ENCODE measurements at regions not wholly inside any gene's neighbourhood (a gene's known extent, or its start where the extent isn't known, plus 50 kb on each side); places are given as distances from the start of the nearest gene placed in this dataset.

- H3K79me2 ChIP-seq (ENCODE audit: insufficient read depth, low read length): no peaks in the 10 kb centered on the region
- no peak overlapping the region for H3K4me3 ChIP-seq (ENCODE audit: insufficient read depth, low read length)
- H3K4me2 ChIP-seq (ENCODE audit: insufficient read depth, low read length): peak overlapping the region; percentile 10
- TF ChIP-seq CTCF (IDR thresholded peaks at IDR 0.05; ENCODE audit: extremely low read depth, low read depth, low read length): no peak
- H3K9me3 ChIP-seq (ENCODE audit: low read depth, low read length): no peaks in the 10 kb centered on the region
- peak; percentile 78 for DNase-seq (ENCODE audit: insufficient read length, low spot score, missing footprints)
- H4K20me1 ChIP-seq (ENCODE audit: insufficient read depth, low read length): no peaks in the 10 kb centered on the region
- peaks cover 19% of the 10 kb centered on the region for H3K4me1 ChIP-seq (ENCODE audit: insufficient read depth, low read length)
- no peaks in the 10 kb centered on the region for H3K36me3 ChIP-seq (ENCODE audit: insufficient read depth, low read length)
- H3K27ac ChIP-seq (ENCODE audit: low read depth, low read length): no peak overlapping the region
- peaks cover 16% of the 10 kb centered on the region for H3K27me3 ChIP-seq (ENCODE audit: insufficient read depth, low read length)
- no peak overlapping the region for H2AFZ ChIP-seq (ENCODE audit: low read length)
Observed at GRCh38 chr9:95383185-95383676, 65.7 kb upstream of the FANCC start.

GRCh38 chr9:95382433-95382832, 64.9 kb upstream of the FANCC start:
- H3K4me1 ChIP-seq (ENCODE audit: insufficient read depth, low read length): peaks cover 19% of the 10 kb centered on the region
- no peak overlapping the region for H3K27ac ChIP-seq (ENCODE audit: low read depth, low read length)
- H3K4me3 ChIP-seq (ENCODE audit: insufficient read depth, low read length): no peak overlapping the region
- H3K9me3 ChIP-seq (ENCODE audit: low read depth, low read length): no peaks in the 10 kb centered on the region
- no peak for DNase-seq (ENCODE audit: insufficient read length, low spot score, missing footprints)
- H3K79me2 ChIP-seq (ENCODE audit: insufficient read depth, low read length): no peaks in the 10 kb centered on the region
- no peaks in the 10 kb centered on the region for H3K36me3 ChIP-seq (ENCODE audit: insufficient read depth, low read length)
- H4K20me1 ChIP-seq (ENCODE audit: insufficient read depth, low read length): no peaks in the 10 kb centered on the region
- H3K27me3 ChIP-seq (ENCODE audit: insufficient read depth, low read length): peaks cover 19% of the 10 kb centered on the region
- H3K4me2 ChIP-seq (ENCODE audit: insufficient read depth, low read length): no peak overlapping the region
- no peak for TF ChIP-seq CTCF (IDR thresholded peaks at IDR 0.05; ENCODE audit: extremely low read depth, low read depth, low read length)
- no peak overlapping the region for H2AFZ ChIP-seq (ENCODE audit: low read length)

DNA sequence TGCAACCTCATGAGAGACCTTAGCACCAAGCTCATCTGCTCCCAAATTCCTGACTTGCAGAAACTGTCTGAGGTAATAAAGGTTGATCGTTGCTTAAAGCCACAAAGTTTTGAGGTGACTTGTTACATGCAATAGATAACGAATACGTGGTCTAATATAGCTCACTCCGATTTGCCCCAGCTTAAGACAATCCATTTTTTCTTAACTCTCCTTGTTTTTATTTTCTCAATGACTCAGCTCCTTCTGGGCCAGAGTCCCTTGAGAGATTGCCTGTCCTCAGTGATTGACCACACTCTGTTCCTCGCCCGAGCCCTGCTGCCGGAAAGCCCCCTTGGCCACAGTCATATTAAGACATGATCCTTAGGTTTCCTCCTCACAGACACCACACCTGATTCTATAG, 63.7 kb upstream of the FANCC start:
- H3K4me2 ChIP-seq (ENCODE audit: insufficient read depth, low read length): peak overlapping the region; percentile 51
- no peak overlapping the region for H3K4me3 ChIP-seq (ENCODE audit: insufficient read depth, low read length)
- no peaks in the 10 kb centered on the region for H3K9me3 ChIP-seq (ENCODE audit: low read depth, low read length)
- H3K27me3 ChIP-seq (ENCODE audit: insufficient read depth, low read length): peaks cover 24% of the 10 kb centered on the region
- H3K27ac ChIP-seq (ENCODE audit: low read depth, low read length): no peak overlapping the region
- H4K20me1 ChIP-seq (ENCODE audit: insufficient read depth, low read length): no peaks in the 10 kb centered on the region
- DNase-seq (ENCODE audit: insufficient read length, low spot score, missing footprints): peak; percentile 39
- H3K36me3 ChIP-seq (ENCODE audit: insufficient read depth, low read length): no peaks in the 10 kb centered on the region
- TF ChIP-seq CTCF (IDR thresholded peaks at IDR 0.05; ENCODE audit: extremely low read depth, low read depth, low read length): no peak
- no peaks in the 10 kb centered on the region for H3K79me2 ChIP-seq (ENCODE audit: insufficient read depth, low read length)
- no peak overlapping the region for H2AFZ ChIP-seq (ENCODE audit: low read length)
- peaks cover 19% of the 10 kb centered on the region for H3K4me1 ChIP-seq (ENCODE audit: insufficient read depth, low read length)

- H3K27me3 ChIP-seq (ENCODE audit: insufficient read depth, low read length): peaks cover 18% of the 10 kb centered on the region
- no peak for DNase-seq (ENCODE audit: insufficient read length, low spot score, missing footprints)
Observed at GRCh38 chr9:95379630-95380029, 62.1 kb upstream of the FANCC start.

More at GRCh38 chr9:95379630-95380029, 62.1 kb upstream of the FANCC start:
- Histone ChIP-seq H3K4me1 (ENCODE audit: insufficient read depth, low read length) (peaks cover 19% of the 10 kb centered on the region), H3K27ac (ENCODE audit: low read depth, low read length) (no peak overlapping the region), H3K9me3 (ENCODE audit: low read depth, low read length) (no peaks in the 10 kb centered on the region), H2AFZ (ENCODE audit: low read length) (no peak overlapping the region), H4K20me1 (ENCODE audit: insufficient read depth, low read length) (no peaks in the 10 kb centered on the region), H3K79me2 (ENCODE audit: insufficient read depth, low read length) (no peaks in the 10 kb centered on the region), H3K4me2 (ENCODE audit: insufficient read depth, low read length) (no peak overlapping the region), H3K36me3 (ENCODE audit: insufficient read depth, low read length) (no peaks in the 10 kb centered on the region), H3K4me3 (ENCODE audit: insufficient read depth, low read length) (no peak overlapping the region)
- TF ChIP-seq CTCF (IDR thresholded peaks at IDR 0.05; ENCODE audit: extremely low read depth, low read depth, low read length): no peak
